GM18868 (cell line): ENCODE measurements at regions not wholly inside any gene's neighbourhood (a gene's known extent, or its start where the extent isn't known, plus 50 kb on each side); places are given as distances from the start of the nearest gene placed in this dataset.
"Not testable (repeated sequence)": the region's sequence is repeated elsewhere in the genome, so short reads cannot be mapped to it uniquely, and the experiment has no call there.

Experiments used
- ATAC-seq: cut with Tn5 transposase; IDR thresholded peaks from one replicate; pipeline ENCODE4 v1.9.1; 2021; ENCODE audit warnings: mild to moderate bottlenecking, moderate library complexity; ENCODE audit not compliant: unreplicated experiment

- no peak for ATAC-seq
Measured at GRCh38 chrX:39022106-39022505, 220.8 kb downstream of the MID1IP1 start.

- ATAC-seq, result no peak
Measured at GRCh38 chrX:39029221-39029620, 228.0 kb downstream of the MID1IP1 start.

- ATAC-seq, result no peak
Measured at GRCh38 chrX:39030636-39031035, 229.4 kb downstream of the MID1IP1 start.

- ATAC-seq, result no peak
Measured at GRCh38 chrX:39039890-39040289, 238.6 kb downstream of the MID1IP1 start.

- ATAC-seq, result no peak
Measured at GRCh38 chrX:39043838-39044550, 242.7 kb downstream of the MID1IP1 start.

GRCh38 chrX:39047174-39047573 is 245.9 kb downstream of the MID1IP1 start:
- no peak for ATAC-seq

- no peak for ATAC-seq
Measured at GRCh38 chrX:39049975-39050374, 248.7 kb downstream of the MID1IP1 start.

- no peak for ATAC-seq
Measured at GRCh38 chrX:39050427-39050826, 249.2 kb downstream of the MID1IP1 start.

- no peak for ATAC-seq
Measured at GRCh38 chrX:39052751-39053150, 251.5 kb downstream of the MID1IP1 start.

GRCh38 chrX:39058724-39059123 is 257.5 kb downstream of the MID1IP1 start:
- no peak for ATAC-seq

- no peak for ATAC-seq
Measured at GRCh38 chrX:39059866-39060265, 258.6 kb downstream of the MID1IP1 start.

GRCh38 chrX:39063037-39063436 is 261.8 kb downstream of the MID1IP1 start:
- ATAC-seq, result no peak

GRCh38 chrX:39063702-39064101 is 262.4 kb downstream of the MID1IP1 start:
- ATAC-seq, result no peak

GRCh38 chrX:39065051-39065871 is 264.0 kb downstream of the MID1IP1 start:
- no peak for ATAC-seq

GRCh38 chrX:39067866-39068265 is 266.6 kb downstream of the MID1IP1 start:
- no peak for ATAC-seq

GRCh38 chrX:39068634-39069033 is 267.4 kb downstream of the MID1IP1 start:
- ATAC-seq, result not testable (repeated sequence)

GRCh38 chrX:39070009-39070408 is 268.8 kb downstream of the MID1IP1 start:
- ATAC-seq, result no peak

GRCh38 chrX:39073131-39073530 is 271.9 kb downstream of the MID1IP1 start:
- no peak for ATAC-seq

- ATAC-seq, result no peak
Measured at GRCh38 chrX:39096599-39096998, 295.3 kb downstream of the MID1IP1 start.

- no peak for ATAC-seq
Measured at GRCh38 chrX:39104745-39105144, 303.5 kb downstream of the MID1IP1 start.

GRCh38 chrX:39112143-39112542 is 310.9 kb downstream of the MID1IP1 start:
- no peak for ATAC-seq

- ATAC-seq, result no peak
Measured at GRCh38 chrX:39115166-39115565, 313.9 kb downstream of the MID1IP1 start.
